ENCODE measurements at regions not wholly inside any gene's neighbourhood (a gene's known extent, or its start where the extent isn't known, plus 50 kb on each side); places are given as distances from the start of the nearest gene placed in this dataset.

DNA sequence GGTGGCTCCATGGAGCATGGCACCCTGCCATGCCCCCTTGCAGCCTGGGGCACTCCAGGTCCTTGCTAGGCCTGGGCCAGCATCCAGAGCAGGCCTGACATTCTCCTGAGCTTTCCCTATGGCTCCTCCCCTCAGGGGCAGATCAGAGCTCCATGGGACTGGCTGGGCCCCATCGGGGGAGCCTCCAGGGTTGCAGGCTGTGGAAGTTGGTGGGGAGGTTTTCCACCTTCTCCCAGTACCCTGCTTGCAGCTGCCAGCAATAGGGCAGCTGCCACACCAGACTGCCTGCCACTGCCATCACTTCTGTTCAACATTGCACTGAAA lies 75.7 kb upstream of the TP63 start:
- H3K27me3 ChIP-seq (ENCODE audit: control insufficient read depth, insufficient read depth, low read length): no peaks in the 10 kb centered on the region
- H2AFZ ChIP-seq (ENCODE audit: low read length): no peak overlapping the region
- no peak overlapping the region for H3K4me2 ChIP-seq (ENCODE audit: extremely low read depth, insufficient read depth, low read length)
- H3K9ac ChIP-seq (ENCODE audit: insufficient read depth, low read length): no peak overlapping the region
- TF ChIP-seq EZH2 (IDR thresholded peaks at IDR 0.05; ENCODE audit: low read length, missing control alignments): no peak
- TF ChIP-seq, protein P1, sequence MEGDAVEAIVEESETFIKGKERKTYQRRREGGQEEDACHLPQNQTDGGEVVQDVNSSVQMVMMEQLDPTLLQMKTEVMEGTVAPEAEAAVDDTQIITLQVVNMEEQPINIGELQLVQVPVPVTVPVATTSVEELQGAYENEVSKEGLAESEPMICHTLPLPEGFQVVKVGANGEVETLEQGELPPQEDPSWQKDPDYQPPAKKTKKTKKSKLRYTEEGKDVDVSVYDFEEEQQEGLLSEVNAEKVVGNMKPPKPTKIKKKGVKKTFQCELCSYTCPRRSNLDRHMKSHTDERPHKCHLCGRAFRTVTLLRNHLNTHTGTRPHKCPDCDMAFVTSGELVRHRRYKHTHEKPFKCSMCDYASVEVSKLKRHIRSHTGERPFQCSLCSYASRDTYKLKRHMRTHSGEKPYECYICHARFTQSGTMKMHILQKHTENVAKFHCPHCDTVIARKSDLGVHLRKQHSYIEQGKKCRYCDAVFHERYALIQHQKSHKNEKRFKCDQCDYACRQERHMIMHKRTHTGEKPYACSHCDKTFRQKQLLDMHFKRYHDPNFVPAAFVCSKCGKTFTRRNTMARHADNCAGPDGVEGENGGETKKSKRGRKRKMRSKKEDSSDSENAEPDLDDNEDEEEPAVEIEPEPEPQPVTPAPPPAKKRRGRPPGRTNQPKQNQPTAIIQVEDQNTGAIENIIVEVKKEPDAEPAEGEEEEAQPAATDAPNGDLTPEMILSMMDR (conservative IDR thresholded peaks at IDR 0.05 in 1 of 2, IDR thresholded peaks at IDR 0.05 in 1 of 2; ENCODE audit: low read depth in 1 of 2, low read length in 2 of 2): no peak
- DNase-seq (ENCODE audit: low read depth in 2 of 2): no peak
- no peaks in the 10 kb centered on the region for H3K9me3 ChIP-seq (ENCODE audit: control insufficient read depth, insufficient read depth, low read depth, low read length)
- H4K20me1 ChIP-seq (ENCODE audit: control insufficient read depth, extremely low read depth, insufficient read depth, low read length): no peaks in the 10 kb centered on the region
- H3K4me1 ChIP-seq (ENCODE audit: control insufficient read depth, extremely low read depth, insufficient read depth, low read length): no peaks in the 10 kb centered on the region
- H3K36me3 ChIP-seq (ENCODE audit: control insufficient read depth, insufficient read depth, low read length): no peaks in the 10 kb centered on the region
- no peak overlapping the region for H3K4me3 ChIP-seq (replicated peaks in 1 of 4; ENCODE audit: control extremely low read depth in 1 of 4, insufficient read depth in 1 of 4, low read depth in 3 of 4, low read length in 4 of 4)
- H3K27ac ChIP-seq (ENCODE audit: insufficient read depth, low read length): no peak overlapping the region
- H3K79me2 ChIP-seq (ENCODE audit: control insufficient read depth, insufficient read depth, low read length): no peaks in the 10 kb centered on the region

DNA sequence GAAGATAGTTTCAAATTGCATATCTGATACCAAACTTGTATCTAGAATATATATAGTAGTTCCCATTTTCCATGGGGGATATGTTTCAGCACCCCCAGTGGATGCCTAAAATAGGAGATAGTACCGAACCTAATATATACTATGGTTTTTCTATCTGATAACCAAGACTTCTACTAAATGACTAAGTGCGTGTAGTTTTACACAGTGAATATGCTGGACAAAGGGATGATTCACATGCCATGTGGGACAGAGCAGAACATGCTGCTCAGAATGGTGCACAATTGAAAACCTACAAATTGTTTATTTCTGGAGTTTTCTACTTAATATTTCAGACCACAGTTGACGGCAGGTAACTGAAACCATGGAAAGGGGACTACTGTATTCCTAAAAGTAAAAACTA lies 73.4 kb upstream of the TP63 start:
- no peaks in the 10 kb centered on the region for H3K4me1 ChIP-seq (ENCODE audit: control insufficient read depth, extremely low read depth, insufficient read depth, low read length)
- H2AFZ ChIP-seq (ENCODE audit: low read length): no peak overlapping the region
- DNase-seq (ENCODE audit: low read depth in 2 of 2): peak in 1 of 2 donors; percentile 30
- no peaks in the 10 kb centered on the region for H3K36me3 ChIP-seq (ENCODE audit: control insufficient read depth, insufficient read depth, low read length)
- H4K20me1 ChIP-seq (ENCODE audit: control insufficient read depth, extremely low read depth, insufficient read depth, low read length): no peaks in the 10 kb centered on the region
- H3K79me2 ChIP-seq (ENCODE audit: control insufficient read depth, insufficient read depth, low read length): no peaks in the 10 kb centered on the region
- H3K27ac ChIP-seq (ENCODE audit: insufficient read depth, low read length): no peak overlapping the region
- no peak overlapping the region for H3K4me2 ChIP-seq (ENCODE audit: extremely low read depth, insufficient read depth, low read length)
- H3K9me3 ChIP-seq (ENCODE audit: control insufficient read depth, insufficient read depth, low read depth, low read length): no peaks in the 10 kb centered on the region
- H3K27me3 ChIP-seq (ENCODE audit: control insufficient read depth, insufficient read depth, low read length): no peaks in the 10 kb centered on the region
- H3K4me3 ChIP-seq (replicated peaks in 1 of 4; ENCODE audit: control extremely low read depth in 1 of 4, insufficient read depth in 1 of 4, low read depth in 3 of 4, low read length in 4 of 4): no peak overlapping the region
- H3K9ac ChIP-seq (ENCODE audit: insufficient read depth, low read length): no peak overlapping the region
- no peak for TF ChIP-seq EZH2 (IDR thresholded peaks at IDR 0.05; ENCODE audit: low read length, missing control alignments)
- TF ChIP-seq, protein P1 (conservative IDR thresholded peaks at IDR 0.05 in 1 of 2, IDR thresholded peaks at IDR 0.05 in 1 of 2; ENCODE audit: low read depth in 1 of 2, low read length in 2 of 2): no peak

DNA sequence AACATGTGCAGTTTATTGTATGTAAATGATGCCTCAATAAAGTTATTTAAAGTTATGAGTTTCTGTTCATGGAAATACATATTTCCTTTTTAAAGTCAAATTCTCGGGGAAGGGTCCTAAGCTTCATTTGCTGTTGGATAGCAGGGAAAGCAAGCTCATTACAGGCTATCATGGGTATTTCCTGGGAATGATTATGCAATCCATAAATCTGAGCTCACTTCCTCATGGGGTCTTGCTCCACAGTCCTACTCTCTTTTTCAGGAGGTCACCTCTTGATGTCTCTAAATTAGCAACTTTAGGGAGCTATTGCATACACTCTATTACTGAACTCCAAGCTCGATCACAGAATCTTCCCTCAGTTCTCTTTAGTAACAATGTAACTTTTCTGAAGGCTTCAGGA lies 69.9 kb upstream of the TP63 start:
- TF ChIP-seq EZH2 (IDR thresholded peaks at IDR 0.05; ENCODE audit: low read length, missing control alignments): no peak
- TF ChIP-seq, protein P1 (conservative IDR thresholded peaks at IDR 0.05 in 1 of 2, IDR thresholded peaks at IDR 0.05 in 1 of 2; ENCODE audit: low read depth in 1 of 2, low read length in 2 of 2): no peak
- H3K4me3 ChIP-seq (replicated peaks in 1 of 4; ENCODE audit: control extremely low read depth in 1 of 4, insufficient read depth in 1 of 4, low read depth in 3 of 4, low read length in 4 of 4): no peak overlapping the region
- no peak for DNase-seq (ENCODE audit: low read depth in 2 of 2)
- H3K9me3 ChIP-seq (ENCODE audit: control insufficient read depth, insufficient read depth, low read depth, low read length): no peaks in the 10 kb centered on the region
- H3K36me3 ChIP-seq (ENCODE audit: control insufficient read depth, insufficient read depth, low read length): no peaks in the 10 kb centered on the region
- H3K79me2 ChIP-seq (ENCODE audit: control insufficient read depth, insufficient read depth, low read length): no peaks in the 10 kb centered on the region
- no peaks in the 10 kb centered on the region for H3K4me1 ChIP-seq (ENCODE audit: control insufficient read depth, extremely low read depth, insufficient read depth, low read length)
- H4K20me1 ChIP-seq (ENCODE audit: control insufficient read depth, extremely low read depth, insufficient read depth, low read length): no peaks in the 10 kb centered on the region
- H3K4me2 ChIP-seq (ENCODE audit: extremely low read depth, insufficient read depth, low read length): no peak overlapping the region
- no peaks in the 10 kb centered on the region for H3K27me3 ChIP-seq (ENCODE audit: control insufficient read depth, insufficient read depth, low read length)
- H2AFZ ChIP-seq (ENCODE audit: low read length): no peak overlapping the region
- no peak overlapping the region for H3K27ac ChIP-seq (ENCODE audit: insufficient read depth, low read length)
- H3K9ac ChIP-seq (ENCODE audit: insufficient read depth, low read length): no peak overlapping the region
